ENCODE measurements at regions not wholly inside any gene's neighbourhood (a gene's known extent, or its start where the extent isn't known, plus 50 kb on each side); places are given as distances from the start of the nearest gene placed in this dataset.

GRCh38 chr5:8879248-8879647 is 666.6 kb downstream of the SEMA5A start:
- TF ChIP-seq CTCF (IDR thresholded peaks at IDR 0.05) (no peak), POLR2A (IDR thresholded peaks at IDR 0.05) (no peak), POLR2AphosphoS5 (IDR thresholded peaks at IDR 0.05) (no peak), EP300 (IDR thresholded peaks at IDR 0.05) (no peak)
